K562 (cell line): ENCODE measurements at regions not wholly inside any gene's neighbourhood (a gene's known extent, or its start where the extent isn't known, plus 50 kb on each side); places are given as distances from the start of the nearest gene placed in this dataset.

Source experiments
- E2F3 ChIP-seq: fragments of 250-450 bp; sonication (Bioruptor Pico); IDR thresholded peaks from 2 replicates; pipeline ENCODE4 v1.4.0; 2020; ENCODE audit warnings: mild to moderate bottlenecking
- POLR2AphosphoS2 ChIP-seq: IDR thresholded peaks from 2 replicates; pipeline ENCODE4 v1.6.1; 2012; ENCODE audit warnings: low read length, improper control_type of control experiment
- SP2 ChIP-seq: IDR thresholded peaks from 2 replicates; pipeline ENCODE4 v1.6.1; 2011; ENCODE audit warnings: mild to moderate bottlenecking, low read depth, low read length, moderate library complexity; ENCODE audit not compliant: poor library complexity, severe bottlenecking; ENCODE audit errors: extremely low read depth
- TEAD2 ChIP-seq: fragments of 450-650 bp; IDR thresholded peaks from 2 replicates; pipeline ENCODE4 v1.6.1; 2016; ENCODE audit warnings: missing genetic modification characterization, control low read depth, missing compliant biosample characterization
- TF ChIP-seq, protein P1 (sequence below), 2 experiments: fragments of 450-650 bp; IDR thresholded peaks; 2 replicates each; pipeline ENCODE4 v1.6.1; 2018; ENCODE audit warnings: mild to moderate bottlenecking in 2 of 2, low read depth in 1 of 2; ENCODE audit not compliant: partially characterized antibody in 2 of 2
- TF ChIP-seq, protein P2 (sequence below), 2 experiments: IDR thresholded peaks; 2 replicates each; pipeline ENCODE4 v1.6.1; 2011; ENCODE audit warnings: borderline replicate concordance in 1 of 2, control low read depth in 1 of 2, low read depth in 1 of 2, low read length in 1 of 2, mild to moderate bottlenecking in 1 of 2, mixed read lengths in 1 of 2, moderate library complexity in 1 of 2; ENCODE audit not compliant: insufficient read depth in 1 of 2, insufficient read length in 1 of 2, poor library complexity in 1 of 2, severe bottlenecking in 1 of 2; ENCODE audit errors: extremely low read depth in 1 of 2

DNA sequence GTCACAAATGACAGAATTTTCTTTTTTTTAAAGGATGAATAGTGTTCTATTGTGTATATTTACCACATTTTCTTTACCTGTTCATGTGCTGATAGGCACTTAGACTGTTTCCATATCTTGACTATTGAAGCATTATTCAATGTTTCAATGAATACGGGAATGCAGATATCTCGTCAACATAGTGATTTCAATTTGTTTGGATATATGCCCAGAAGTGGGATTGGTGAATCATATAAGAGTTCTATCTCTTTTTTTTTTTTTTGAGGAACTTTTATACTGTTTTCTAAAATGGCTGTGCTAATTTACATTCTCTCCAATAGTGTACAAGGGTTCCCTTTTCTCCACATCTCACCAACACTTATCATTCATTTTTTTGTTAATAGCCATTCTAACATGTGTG is 97.9 kb upstream of the FAR2 start:
- no peak for TF ChIP-seq SP2
- no peak for TF ChIP-seq POLR2AphosphoS2
- TF ChIP-seq E2F3 (CRISPR knock-in tag) = no peak
- no peak for TF ChIP-seq TEAD2
- TF ChIP-seq, protein P1, sequence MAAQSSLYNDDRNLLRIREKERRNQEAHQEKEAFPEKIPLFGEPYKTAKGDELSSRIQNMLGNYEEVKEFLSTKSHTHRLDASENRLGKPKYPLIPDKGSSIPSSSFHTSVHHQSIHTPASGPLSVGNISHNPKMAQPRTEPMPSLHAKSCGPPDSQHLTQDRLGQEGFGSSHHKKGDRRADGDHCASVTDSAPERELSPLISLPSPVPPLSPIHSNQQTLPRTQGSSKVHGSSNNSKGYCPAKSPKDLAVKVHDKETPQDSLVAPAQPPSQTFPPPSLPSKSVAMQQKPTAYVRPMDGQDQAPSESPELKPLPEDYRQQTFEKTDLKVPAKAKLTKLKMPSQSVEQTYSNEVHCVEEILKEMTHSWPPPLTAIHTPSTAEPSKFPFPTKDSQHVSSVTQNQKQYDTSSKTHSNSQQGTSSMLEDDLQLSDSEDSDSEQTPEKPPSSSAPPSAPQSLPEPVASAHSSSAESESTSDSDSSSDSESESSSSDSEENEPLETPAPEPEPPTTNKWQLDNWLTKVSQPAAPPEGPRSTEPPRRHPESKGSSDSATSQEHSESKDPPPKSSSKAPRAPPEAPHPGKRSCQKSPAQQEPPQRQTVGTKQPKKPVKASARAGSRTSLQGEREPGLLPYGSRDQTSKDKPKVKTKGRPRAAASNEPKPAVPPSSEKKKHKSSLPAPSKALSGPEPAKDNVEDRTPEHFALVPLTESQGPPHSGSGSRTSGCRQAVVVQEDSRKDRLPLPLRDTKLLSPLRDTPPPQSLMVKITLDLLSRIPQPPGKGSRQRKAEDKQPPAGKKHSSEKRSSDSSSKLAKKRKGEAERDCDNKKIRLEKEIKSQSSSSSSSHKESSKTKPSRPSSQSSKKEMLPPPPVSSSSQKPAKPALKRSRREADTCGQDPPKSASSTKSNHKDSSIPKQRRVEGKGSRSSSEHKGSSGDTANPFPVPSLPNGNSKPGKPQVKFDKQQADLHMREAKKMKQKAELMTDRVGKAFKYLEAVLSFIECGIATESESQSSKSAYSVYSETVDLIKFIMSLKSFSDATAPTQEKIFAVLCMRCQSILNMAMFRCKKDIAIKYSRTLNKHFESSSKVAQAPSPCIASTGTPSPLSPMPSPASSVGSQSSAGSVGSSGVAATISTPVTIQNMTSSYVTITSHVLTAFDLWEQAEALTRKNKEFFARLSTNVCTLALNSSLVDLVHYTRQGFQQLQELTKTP (IDR thresholded peaks at IDR 0.05; ENCODE audit: low read depth in 1 of 2, partially characterized antibody in 2 of 2) = no peak
- TF ChIP-seq, protein P2, sequence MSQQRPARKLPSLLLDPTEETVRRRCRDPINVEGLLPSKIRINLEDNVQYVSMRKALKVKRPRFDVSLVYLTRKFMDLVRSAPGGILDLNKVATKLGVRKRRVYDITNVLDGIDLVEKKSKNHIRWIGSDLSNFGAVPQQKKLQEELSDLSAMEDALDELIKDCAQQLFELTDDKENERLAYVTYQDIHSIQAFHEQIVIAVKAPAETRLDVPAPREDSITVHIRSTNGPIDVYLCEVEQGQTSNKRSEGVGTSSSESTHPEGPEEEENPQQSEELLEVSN (IDR thresholded peaks at IDR 0.05; ENCODE audit: borderline replicate concordance in 1 of 2, extremely low read depth in 1 of 2, insufficient read depth in 1 of 2, insufficient read length in 1 of 2, low read depth in 1 of 2, low read length in 1 of 2, poor library complexity in 1 of 2, severe bottlenecking in 1 of 2) = no peak
